Stomach smooth muscle (tissue), 2 donors: ENCODE measurements at regions not wholly inside any gene's neighbourhood (a gene's known extent, or its start where the extent isn't known, plus 50 kb on each side); places are given as distances from the start of the nearest gene placed in this dataset.
"Not testable (repeated sequence)": the region's sequence is repeated elsewhere in the genome, so short reads cannot be mapped to it uniquely, and the experiment has no call there.

Source experiments
- H3K27ac ChIP-seq: one replicate; pipeline ENCODE4 v1.7.0; 2013; ENCODE audit warnings: mild to moderate bottlenecking, low read length, inconsistent platforms
- H3K27me3 ChIP-seq, 2 donors: one replicate each; pipeline ENCODE4 v1.7.0; 2013; ENCODE audit warnings: low read length in 2 of 2; ENCODE audit not compliant: insufficient read depth in 2 of 2, control insufficient read depth in 1 of 2
- H3K36me3 ChIP-seq, 2 donors: one replicate each; pipeline ENCODE4 v1.7.0; 2013; ENCODE audit warnings: low read length in 2 of 2; ENCODE audit not compliant: control insufficient read depth in 2 of 2, insufficient read depth in 2 of 2
- H3K4me1 ChIP-seq: one replicate; pipeline ENCODE4 v1.7.0; 2013; ENCODE audit warnings: low read length; ENCODE audit not compliant: control insufficient read depth, insufficient read depth
- H3K4me3 ChIP-seq, 2 donors: one replicate each; pipeline ENCODE4 v1.7.0; 2013; ENCODE audit warnings: low read length in 2 of 2
- H3K9ac ChIP-seq, 2 donors: one replicate each; pipeline ENCODE4 v1.7.0; 2013; ENCODE audit warnings: low read length in 2 of 2, mild to moderate bottlenecking in 1 of 2
- H3K9me3 ChIP-seq, 2 donors: one replicate each; pipeline ENCODE4 v1.7.0; 2013; ENCODE audit warnings: low read length in 2 of 2; ENCODE audit not compliant: control insufficient read depth in 2 of 2
- donor health status: healthy.
- donor health status: Pancreatic carcinoma.

DNA sequence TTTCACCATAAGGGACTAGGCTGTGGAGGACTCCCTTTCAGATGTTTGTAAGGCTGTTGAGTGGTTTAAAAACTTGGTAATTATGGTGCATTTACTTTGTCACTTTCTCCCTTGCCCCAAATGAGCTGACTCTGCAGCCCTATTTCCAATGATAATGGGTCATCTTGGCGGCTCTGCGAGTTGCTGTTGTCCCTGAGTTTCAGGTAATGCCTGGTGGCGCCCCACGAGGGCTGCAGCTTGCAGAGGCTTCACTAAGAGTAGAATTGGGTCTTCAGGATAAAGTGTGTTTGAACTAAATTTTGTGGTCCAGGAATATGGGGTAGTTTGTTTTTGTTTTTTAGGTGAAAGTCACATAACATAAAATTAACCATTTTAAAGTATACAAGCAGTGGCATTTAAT is 450.1 kb upstream of the CFAP20DC start:
- Histone ChIP-seq H3K27ac (no peak overlapping the region), H3K36me3 (no peaks in the 10 kb centered on the region), H3K4me3 (no peak overlapping the region), H3K4me1 (no peaks in the 10 kb centered on the region), H3K27me3 (no peaks in the 10 kb centered on the region), H3K9me3 (no peaks in the 10 kb centered on the region), H3K9ac (no peak overlapping the region)

- Histone ChIP-seq H3K27me3 (no peaks in the 10 kb centered on the region), H3K9ac (no peak overlapping the region), H3K27ac (no peak overlapping the region), H3K4me1 (no peaks in the 10 kb centered on the region), H3K4me3 (no peak overlapping the region), H3K36me3 (no peaks in the 10 kb centered on the region), H3K9me3 (no peaks in the 10 kb centered on the region)
Observed at GRCh38 chr3:59499000-59499399, 449.2 kb upstream of the CFAP20DC start.

- Histone ChIP-seq H3K9ac (no peak overlapping the region), H3K36me3 (no peaks in the 10 kb centered on the region), H3K27me3 (no peaks in the 10 kb centered on the region), H3K9me3 (no peaks in the 10 kb centered on the region), H3K4me1 (no peaks in the 10 kb centered on the region), H3K4me3 (no peak overlapping the region), H3K27ac (no peak overlapping the region)
Observed at GRCh38 chr3:59496250-59496649, 446.4 kb upstream of the CFAP20DC start.

GRCh38 chr3:59494969-59495368 is 445.1 kb upstream of the CFAP20DC start:
- H3K36me3 ChIP-seq, H3K9ac ChIP-seq, H3K9me3 ChIP-seq, H3K4me3 ChIP-seq, H3K27ac ChIP-seq, H3K4me1 ChIP-seq, H3K27me3 ChIP-seq: not testable (repeated sequence)

DNA sequence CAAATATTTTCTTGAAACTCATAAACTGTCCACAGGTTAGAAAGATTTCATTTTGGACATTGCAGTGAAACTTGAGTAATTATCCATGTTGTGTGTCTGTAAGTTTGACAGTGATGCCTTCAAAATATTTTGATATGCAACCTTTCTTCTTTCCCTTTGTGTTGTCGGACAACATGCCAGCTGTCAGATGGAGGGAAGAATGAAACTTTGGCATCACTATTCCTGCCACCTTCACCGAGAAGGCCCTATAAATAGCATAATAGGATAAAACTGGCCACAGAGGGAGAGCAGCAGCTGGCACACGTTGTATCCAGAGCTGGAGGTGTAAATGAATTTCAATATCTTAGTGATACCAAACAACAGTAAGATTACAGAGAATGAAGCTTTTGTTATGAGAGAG is 436.7 kb upstream of the CFAP20DC start:
- no peak overlapping the region for H3K27ac ChIP-seq
- no peak overlapping the region for H3K9ac ChIP-seq
- H3K9me3 ChIP-seq = no peaks in the 10 kb centered on the region
- no peaks in the 10 kb centered on the region for H3K36me3 ChIP-seq
- no peaks in the 10 kb centered on the region for H3K27me3 ChIP-seq
- no peak overlapping the region for H3K4me3 ChIP-seq
- H3K4me1 ChIP-seq = no peaks in the 10 kb centered on the region

- no peaks in the 10 kb centered on the region for H3K36me3 ChIP-seq
- H3K4me3 ChIP-seq = no peak overlapping the region
- no peaks in the 10 kb centered on the region for H3K4me1 ChIP-seq
- no peaks in the 10 kb centered on the region for H3K27me3 ChIP-seq
- H3K9me3 ChIP-seq = no peaks in the 10 kb centered on the region
- H3K9ac ChIP-seq = no peak overlapping the region
- H3K27ac ChIP-seq = no peak overlapping the region
Observed at GRCh38 chr3:59483191-59483590, 433.4 kb upstream of the CFAP20DC start.

DNA sequence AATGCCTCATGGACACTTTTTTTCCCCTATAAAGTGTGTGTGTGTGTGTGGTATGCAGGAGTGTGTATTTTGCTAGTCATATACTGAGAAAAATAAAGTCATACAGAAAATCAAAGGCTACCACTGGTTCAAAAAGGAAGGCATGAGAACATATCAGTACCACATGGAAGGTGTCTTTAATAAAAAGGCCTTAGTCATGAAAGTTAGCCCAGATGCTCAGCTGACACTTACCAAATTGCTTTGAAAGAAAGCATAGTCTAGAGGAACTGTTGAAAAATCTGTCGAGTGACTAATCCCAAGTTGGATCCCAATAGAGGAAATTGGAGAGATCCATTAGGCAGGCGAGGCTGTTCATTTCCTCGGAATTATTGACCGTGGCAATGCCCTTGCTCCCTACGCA is 432.9 kb upstream of the CFAP20DC start:
- Histone ChIP-seq H3K27ac (no peak overlapping the region), H3K27me3 (no peaks in the 10 kb centered on the region), H3K36me3 (no peaks in the 10 kb centered on the region), H3K4me1 (no peaks in the 10 kb centered on the region), H3K4me3 (no peak overlapping the region), H3K9ac (no peak overlapping the region), H3K9me3 (no peaks in the 10 kb centered on the region)

DNA sequence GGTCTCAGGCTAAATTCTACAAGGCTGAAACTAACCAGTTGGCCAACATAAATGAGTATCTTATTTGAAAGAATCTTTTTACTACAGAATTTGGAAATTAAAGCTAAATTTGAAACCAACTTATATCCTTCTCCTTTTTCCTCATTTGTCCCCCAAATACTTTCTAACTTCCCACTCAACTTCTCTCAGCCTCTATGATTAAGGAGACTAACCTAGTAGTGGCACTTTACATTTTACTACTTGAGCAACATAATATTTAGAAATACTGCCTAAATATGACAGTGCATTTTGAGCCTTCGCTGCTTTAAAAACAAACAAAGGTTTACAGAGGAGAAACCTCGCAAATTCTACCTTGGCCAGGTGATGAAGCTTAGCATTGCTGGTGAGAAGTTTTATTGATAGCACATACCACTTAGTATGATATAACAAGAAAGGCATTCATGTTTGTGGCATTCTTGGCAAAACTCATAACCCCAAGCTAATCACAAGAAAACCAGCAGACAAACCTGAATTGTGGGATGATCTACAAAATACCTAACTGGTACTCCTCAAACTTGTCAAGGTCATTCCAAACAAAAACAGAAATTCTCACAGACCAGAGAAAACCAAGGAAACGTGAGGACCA is 432.1 kb upstream of the CFAP20DC start:
- H3K4me3 ChIP-seq = no peak overlapping the region
- no peak overlapping the region for H3K27ac ChIP-seq
- no peak overlapping the region for H3K9ac ChIP-seq
- H3K36me3 ChIP-seq = no peaks in the 10 kb centered on the region
- H3K4me1 ChIP-seq = no peaks in the 10 kb centered on the region
- H3K9me3 ChIP-seq = no peaks in the 10 kb centered on the region
- no peaks in the 10 kb centered on the region for H3K27me3 ChIP-seq

DNA sequence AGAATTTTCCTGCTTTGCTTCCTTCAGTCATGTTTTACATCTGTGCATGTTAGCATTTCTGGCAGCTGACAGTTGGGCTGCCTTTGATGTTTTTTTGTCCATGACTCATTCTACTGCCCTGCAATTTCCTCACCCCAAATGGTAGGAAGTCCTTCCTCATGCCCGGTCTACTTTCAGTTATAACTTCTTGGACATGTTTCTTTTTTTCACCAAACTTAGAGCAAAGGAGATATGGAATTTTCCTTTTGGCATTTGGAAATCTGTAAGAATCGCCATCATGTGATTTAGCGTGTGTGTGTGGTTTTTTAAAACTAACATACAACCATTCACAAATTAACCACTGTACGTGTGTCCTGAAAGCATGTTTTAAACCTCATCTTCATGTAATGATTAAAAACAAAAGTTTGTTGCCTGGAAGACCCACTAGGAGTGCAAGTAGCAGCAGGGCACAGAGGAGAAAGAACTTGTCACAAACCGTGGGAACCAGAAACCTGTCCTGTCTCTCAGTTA is 430.7 kb upstream of the CFAP20DC start:
- no peaks in the 10 kb centered on the region for H3K36me3 ChIP-seq
- H3K4me1 ChIP-seq = no peaks in the 10 kb centered on the region
- no peaks in the 10 kb centered on the region for H3K27me3 ChIP-seq
- H3K4me3 ChIP-seq = no peak overlapping the region
- H3K9ac ChIP-seq = no peak overlapping the region
- H3K27ac ChIP-seq = no peak overlapping the region
- H3K9me3 ChIP-seq = no peaks in the 10 kb centered on the region

GRCh38 chr3:59473636-59474035 is 423.8 kb upstream of the CFAP20DC start:
- Histone ChIP-seq H3K36me3 (no peaks in the 10 kb centered on the region), H3K4me3 (no peak overlapping the region), H3K9me3 (no peaks in the 10 kb centered on the region), H3K27ac (no peak overlapping the region), H3K27me3 (no peaks in the 10 kb centered on the region), H3K4me1 (no peaks in the 10 kb centered on the region), H3K9ac (no peak overlapping the region)

DNA sequence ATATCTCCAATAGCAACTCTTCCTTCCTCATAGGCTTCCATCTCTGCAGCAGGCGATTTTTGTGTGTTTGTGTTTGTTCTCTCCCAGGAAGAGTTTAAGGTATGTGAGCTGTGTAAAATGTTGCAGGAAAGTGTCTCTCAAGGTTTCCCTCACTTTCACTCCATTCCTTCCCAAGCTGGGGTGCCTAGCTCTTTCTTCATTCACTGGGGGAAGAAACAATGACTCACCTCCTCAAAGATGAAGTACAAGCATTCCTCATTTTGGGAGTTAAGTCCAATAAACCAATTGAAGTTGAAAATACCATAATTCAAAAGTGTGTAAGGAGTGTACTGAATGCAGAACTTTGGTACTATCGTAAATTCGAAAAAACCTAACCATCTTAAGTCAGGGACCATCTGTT is 422.7 kb upstream of the CFAP20DC start:
- H3K4me3 ChIP-seq = no peak overlapping the region
- no peaks in the 10 kb centered on the region for H3K9me3 ChIP-seq
- H3K27ac ChIP-seq = no peak overlapping the region
- H3K27me3 ChIP-seq = no peaks in the 10 kb centered on the region
- H3K36me3 ChIP-seq = no peaks in the 10 kb centered on the region
- H3K9ac ChIP-seq = no peak overlapping the region
- no peaks in the 10 kb centered on the region for H3K4me1 ChIP-seq
